ENCODE measurements at regions not wholly inside any gene's neighbourhood (a gene's known extent, or its start where the extent isn't known, plus 50 kb on each side); places are given as distances from the start of the nearest gene placed in this dataset.

- no peak overlapping the region for H3K27ac Mint-ChIP-seq (ENCODE audit: unreplicated experiment)
Measured at GRCh38 chr2:133986081-133986837, 267.6 kb upstream of the MGAT5 start.

GRCh38 chr2:133986881-133987795, 266.7 kb upstream of the MGAT5 start:
- Mint-ChIP-seq H3K4me1 (no peaks in the 10 kb centered on the region), H3K27ac (ENCODE audit: unreplicated experiment) (no peak overlapping the region)
- no peak for DNase-seq (ENCODE audit: low read depth, low spot score)

More at GRCh38 chr2:133986081-133986837, 267.6 kb upstream of the MGAT5 start:
- Mint-ChIP-seq H3K9me3 (peaks cover 8% of the 10 kb centered on the region), H3K4me3 (no peak overlapping the region), H3K27me3 (ENCODE audit: low read depth) (no peaks in the 10 kb centered on the region), H3K4me1 (no peaks in the 10 kb centered on the region), H3K36me3 (ENCODE audit: low read depth) (no peaks in the 10 kb centered on the region)
- no peak for DNase-seq (ENCODE audit: low read depth, low spot score)
- TF ChIP-seq CTCF (conservative IDR thresholded peaks at IDR 0.05), result no peak

GRCh38 chr2:133988316-133988891, 265.5 kb upstream of the MGAT5 start:
- Mint-ChIP-seq H3K4me1 (no peaks in the 10 kb centered on the region), H3K4me3 (no peak overlapping the region), H3K27ac (ENCODE audit: unreplicated experiment) (no peak overlapping the region), H3K9me3 (peaks cover 8% of the 10 kb centered on the region), H3K27me3 (ENCODE audit: low read depth) (no peaks in the 10 kb centered on the region), H3K36me3 (ENCODE audit: low read depth) (no peaks in the 10 kb centered on the region)
- TF ChIP-seq CTCF (conservative IDR thresholded peaks at IDR 0.05), result no peak
- no peak for DNase-seq (ENCODE audit: low read depth, low spot score)

More at GRCh38 chr2:133986881-133987795, 266.7 kb upstream of the MGAT5 start:
- no peak for TF ChIP-seq CTCF (conservative IDR thresholded peaks at IDR 0.05)
- H3K4me3 Mint-ChIP-seq, result no peak overlapping the region
- H3K27me3 Mint-ChIP-seq (ENCODE audit: low read depth), result no peaks in the 10 kb centered on the region
- H3K36me3 Mint-ChIP-seq (ENCODE audit: low read depth), result no peaks in the 10 kb centered on the region
- H3K9me3 Mint-ChIP-seq, result peaks cover 8% of the 10 kb centered on the region

GRCh38 chr2:133991606-133992168, 262.2 kb upstream of the MGAT5 start:
- Mint-ChIP-seq H3K4me1 (no peaks in the 10 kb centered on the region), H3K9me3 (peaks cover 2% of the 10 kb centered on the region), H3K36me3 (ENCODE audit: low read depth) (no peaks in the 10 kb centered on the region), H3K27me3 (ENCODE audit: low read depth) (no peaks in the 10 kb centered on the region), H3K4me3 (no peak overlapping the region), H3K27ac (ENCODE audit: unreplicated experiment) (no peak overlapping the region)
- TF ChIP-seq CTCF (conservative IDR thresholded peaks at IDR 0.05), result no peak
- no peak for DNase-seq (ENCODE audit: low read depth, low spot score)

GRCh38 chr2:133992454-133992853, 261.4 kb upstream of the MGAT5 start:
- Mint-ChIP-seq H3K9me3 (peaks cover 2% of the 10 kb centered on the region), H3K4me3 (no peak overlapping the region), H3K27me3 (ENCODE audit: low read depth) (no peaks in the 10 kb centered on the region), H3K4me1 (no peaks in the 10 kb centered on the region), H3K36me3 (ENCODE audit: low read depth) (no peaks in the 10 kb centered on the region), H3K27ac (ENCODE audit: unreplicated experiment) (no peak overlapping the region)
- no peak for DNase-seq (ENCODE audit: low read depth, low spot score)
- TF ChIP-seq CTCF (conservative IDR thresholded peaks at IDR 0.05), result no peak

All from neural crest cell (in vitro differentiated cells).